HepG2 (cell line): ENCODE measurements at regions not wholly inside any gene's neighbourhood (a gene's known extent, or its start where the extent isn't known, plus 50 kb on each side); places are given as distances from the start of the nearest gene placed in this dataset.

Experiments used
- CBX1 ChIP-seq: IDR thresholded peaks from one replicate; pipeline ENCODE4 v1.6.1; 2016; ENCODE audit warnings: antibody characterized with exemption, low read depth
- FOSL2 ChIP-seq: sonication (generic); formaldehyde crosslinking; IDR thresholded peaks from 2 replicates; pipeline ENCODE4 v1.4.0; 2020; ENCODE audit warnings: missing genetic modification reagents
- USF2 ChIP-seq, 2 experiments: sonication (generic) in 1 of 2; formaldehyde crosslinking in 1 of 2; IDR thresholded peaks; 2 replicates each; pipeline versions ENCODE4 v1.5.1 to v1.6.1; 2011 to 2020; ENCODE audit warnings: borderline replicate concordance in 1 of 2, low read depth in 1 of 2, low read length in 1 of 2, mild to moderate bottlenecking in 1 of 2, missing genetic modification reagents in 1 of 2, moderate library complexity in 1 of 2
- ZNF512 ChIP-seq: sonication (generic); formaldehyde crosslinking; IDR thresholded peaks from 2 replicates; pipeline ENCODE4 v1.4.0; 2020; ENCODE audit warnings: mild to moderate bottlenecking, missing genetic modification reagents

- no peak for TF ChIP-seq FOSL2 (CRISPR knock-in tag)
- no peak for TF ChIP-seq ZNF512 (CRISPR knock-in tag)
- no peak for TF ChIP-seq USF2 (IDR thresholded peaks at IDR 0.05; ENCODE audit: low read depth, low read length)
- TF ChIP-seq USF2 (CRISPR knock-in tag; IDR thresholded peaks at IDR 0.05; ENCODE audit: borderline replicate concordance) = no peak
- no peak for TF ChIP-seq CBX1
Observed at GRCh38 chr13:33659466-33659865, 158.5 kb upstream of the RFC3 start.
